ENCODE measurements at regions not wholly inside any gene's neighbourhood (a gene's known extent, or its start where the extent isn't known, plus 50 kb on each side); places are given as distances from the start of the nearest gene placed in this dataset.

DNA sequence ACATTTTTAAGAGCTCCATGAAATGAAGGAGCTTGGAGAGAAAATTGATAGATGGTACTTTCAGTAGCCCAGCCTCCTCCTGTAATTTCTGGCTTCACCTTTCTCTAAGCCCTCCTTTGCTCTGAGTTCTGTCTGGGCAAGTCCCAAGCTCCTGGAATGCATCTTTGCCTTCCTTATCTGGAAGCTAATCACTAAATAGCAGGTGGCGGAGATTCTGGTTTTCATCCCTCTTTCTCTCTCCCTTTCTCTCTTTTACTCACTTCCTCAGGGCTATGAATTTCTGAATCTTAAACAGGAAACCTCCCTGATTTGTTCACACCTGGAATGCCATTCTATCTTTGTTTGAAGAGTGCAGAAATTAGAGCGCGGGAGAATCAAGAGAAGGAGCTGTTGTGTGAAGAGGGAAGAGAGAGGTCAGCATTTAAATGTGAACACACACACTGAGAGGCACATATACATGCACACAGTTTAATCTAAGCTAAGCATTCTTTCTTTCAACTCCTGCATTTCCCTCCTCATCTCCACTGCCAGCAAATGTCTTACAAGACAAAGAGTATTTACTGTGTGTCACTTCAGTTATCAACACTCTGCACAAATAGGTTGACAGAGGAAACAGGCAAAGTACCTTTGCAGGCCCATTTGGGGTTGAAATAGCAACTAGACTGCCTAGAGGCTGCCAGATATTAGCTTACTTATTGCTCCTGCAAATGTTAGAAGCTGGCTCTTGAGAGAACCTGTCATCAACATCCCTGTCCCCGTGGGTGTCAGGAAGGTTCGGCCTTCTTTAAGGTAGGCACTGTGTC, 199.4 kb upstream of the CAMK1G start:
- DNase-seq (ENCODE audit: insufficient read length), result no peak
- FAIRE-seq, result no peak
- TF ChIP-seq POLR2A (IDR thresholded peaks at IDR 0.05; ENCODE audit: low read depth, low read length) (no peak), TAF1 (IDR thresholded peaks at IDR 0.05; ENCODE audit: borderline replicate concordance, low read depth, low read length) (no peak), POLR2AphosphoS5 (IDR thresholded peaks at IDR 0.05; ENCODE audit: low read depth, low read length) (no peak)

DNA sequence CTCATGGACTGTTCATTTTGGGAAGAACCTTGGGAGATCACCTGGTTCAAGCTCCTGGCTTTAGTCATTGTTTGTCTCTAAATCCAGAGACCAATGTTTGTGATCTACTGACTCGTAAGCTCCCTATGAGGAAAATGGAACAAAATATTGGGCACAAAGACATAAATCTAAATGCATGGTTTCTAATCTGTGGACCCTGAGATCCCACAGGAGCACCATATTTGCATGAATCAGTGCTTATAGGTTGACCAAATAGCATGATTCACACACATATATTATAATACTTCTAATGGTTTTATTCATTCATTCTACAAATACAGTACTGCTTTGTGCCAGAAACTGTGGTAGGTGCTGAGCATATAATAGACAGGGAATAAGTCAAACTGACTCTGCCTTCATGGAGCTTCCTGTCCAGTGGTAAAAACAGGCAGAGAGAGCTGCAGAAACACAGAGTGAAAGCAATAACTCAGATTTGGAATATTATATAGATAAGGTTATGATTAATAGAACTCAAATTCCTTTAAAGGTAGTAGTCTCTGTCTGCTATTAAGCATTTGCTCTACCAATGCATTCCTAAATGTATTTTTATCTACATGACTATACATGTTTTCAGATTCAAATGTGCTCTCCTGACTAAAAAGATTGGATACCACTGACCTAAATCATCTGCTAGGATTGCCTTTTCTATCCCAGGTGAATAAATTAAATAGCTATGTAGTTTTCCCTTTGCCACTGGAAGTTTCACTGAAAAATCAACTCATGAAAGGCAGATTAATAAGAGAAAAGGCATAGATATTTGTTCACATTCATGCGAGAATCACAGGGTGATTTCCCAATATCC, 198.6 kb upstream of the CAMK1G start:
- no peak for TF ChIP-seq TAF1 (IDR thresholded peaks at IDR 0.05; ENCODE audit: borderline replicate concordance, low read depth, low read length)
- no peak for TF ChIP-seq POLR2A (IDR thresholded peaks at IDR 0.05; ENCODE audit: low read depth, low read length)
- no peak for TF ChIP-seq POLR2AphosphoS5 (IDR thresholded peaks at IDR 0.05; ENCODE audit: low read depth, low read length)
- FAIRE-seq (no peak), DNase-seq (ENCODE audit: insufficient read length) (no peak)

DNA sequence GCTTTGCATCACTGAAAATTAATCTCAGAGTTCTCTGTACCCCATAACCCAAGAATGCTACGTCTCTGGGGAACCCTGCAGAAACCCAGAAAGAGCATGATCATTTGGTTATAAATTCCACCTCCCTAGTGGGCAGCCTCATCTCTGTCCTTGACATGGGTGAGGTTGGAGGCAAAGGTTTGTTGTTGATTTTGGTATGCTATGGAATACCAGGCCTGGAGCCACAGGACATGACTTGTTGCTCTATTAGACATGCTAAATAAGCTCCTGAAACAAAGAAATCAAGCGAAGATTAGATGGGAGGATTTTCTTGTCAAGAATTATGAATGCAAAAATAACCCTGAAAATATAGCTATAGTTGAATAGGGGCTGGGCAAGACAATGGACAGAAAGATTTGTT, 197.4 kb upstream of the CAMK1G start:
- TF ChIP-seq POLR2AphosphoS5 (IDR thresholded peaks at IDR 0.05; ENCODE audit: low read depth, low read length) (no peak), POLR2A (IDR thresholded peaks at IDR 0.05; ENCODE audit: low read depth, low read length) (no peak), TAF1 (IDR thresholded peaks at IDR 0.05; ENCODE audit: borderline replicate concordance, low read depth, low read length) (no peak)
- DNase-seq (ENCODE audit: insufficient read length) (no peak), FAIRE-seq (no peak)

DNA sequence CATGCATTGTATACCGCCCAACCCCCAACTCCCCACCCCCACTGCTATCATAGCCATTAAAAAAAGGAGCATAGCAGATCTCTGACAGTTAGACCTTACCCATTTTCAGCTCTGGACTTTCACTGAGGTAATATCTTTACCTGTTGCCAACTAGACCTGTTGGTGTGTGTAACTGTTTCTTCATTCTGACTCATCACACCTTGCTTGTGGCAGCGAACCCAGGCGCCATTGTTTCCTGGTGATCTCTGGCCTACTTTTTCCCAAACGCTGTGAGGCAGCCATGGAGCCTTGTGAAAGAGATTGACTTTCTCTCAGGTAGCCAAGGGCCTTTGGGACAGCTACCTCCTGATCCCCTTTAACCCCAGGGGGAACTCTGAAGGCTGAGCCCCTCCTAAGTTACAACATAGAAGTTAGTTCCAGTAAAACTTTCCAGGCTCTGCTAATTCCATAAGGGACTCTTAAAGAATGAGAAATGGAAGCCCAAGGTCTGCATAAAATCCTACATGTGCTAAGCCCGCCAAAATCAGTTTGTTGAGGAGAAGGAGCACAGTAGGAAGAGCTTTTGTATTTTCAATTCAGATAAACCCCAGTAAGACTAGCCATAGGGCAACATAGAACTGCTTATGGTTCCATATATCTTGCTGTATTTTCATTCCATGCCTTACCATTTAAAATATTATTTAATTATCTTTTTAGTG, 196.1 kb upstream of the CAMK1G start:
- no peak for FAIRE-seq
- DNase-seq (ENCODE audit: insufficient read length), result no peak
- TF ChIP-seq TAF1 (IDR thresholded peaks at IDR 0.05; ENCODE audit: borderline replicate concordance, low read depth, low read length), result no peak

DNA sequence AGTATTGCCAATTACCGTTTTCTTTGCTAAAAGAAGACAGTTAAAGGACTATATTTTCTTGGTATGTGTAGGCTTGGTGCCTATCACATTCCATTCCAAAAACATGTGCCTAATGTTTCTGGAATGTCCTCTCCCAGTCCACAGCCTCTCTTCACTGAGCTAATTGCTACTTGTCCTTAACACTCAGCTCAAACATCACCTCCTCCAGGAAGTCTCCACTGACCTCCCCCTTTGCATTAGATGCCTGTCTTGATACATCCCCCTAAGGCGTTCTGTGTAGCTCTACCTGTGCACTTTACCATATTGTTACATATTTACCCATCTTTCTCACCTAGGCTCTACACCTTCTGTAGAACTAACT, 195.6 kb upstream of the CAMK1G start:
- no peak for TF ChIP-seq POLR2AphosphoS5 (IDR thresholded peaks at IDR 0.05; ENCODE audit: low read depth, low read length)
- no peak for TF ChIP-seq TAF1 (IDR thresholded peaks at IDR 0.05; ENCODE audit: borderline replicate concordance, low read depth, low read length)
- no peak for TF ChIP-seq POLR2A (IDR thresholded peaks at IDR 0.05; ENCODE audit: low read depth, low read length)
- FAIRE-seq (no peak), DNase-seq (ENCODE audit: insufficient read length) (no peak)

DNA sequence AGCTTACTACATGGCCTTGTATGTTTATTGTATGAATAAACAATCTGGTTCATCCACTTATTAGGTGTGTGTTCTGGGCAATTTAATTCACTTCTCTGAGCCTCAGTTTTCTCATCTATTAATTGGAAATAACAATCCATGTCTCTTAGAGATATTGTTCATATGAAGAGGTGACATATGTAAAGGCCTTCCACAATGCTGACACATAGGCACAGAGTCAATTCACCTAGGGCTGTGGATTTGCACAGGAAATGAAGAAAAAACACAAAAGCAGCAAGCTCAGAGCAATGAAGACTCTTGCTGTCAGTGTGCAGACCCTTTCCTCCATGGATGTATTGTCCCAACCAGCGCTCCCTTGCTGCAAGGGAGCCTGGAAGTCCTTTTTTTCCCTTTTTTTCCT, 195.2 kb upstream of the CAMK1G start:
- no peak for DNase-seq (ENCODE audit: insufficient read length)
- FAIRE-seq, result no peak
- TF ChIP-seq POLR2A (IDR thresholded peaks at IDR 0.05; ENCODE audit: low read depth, low read length), result no peak
- no peak for TF ChIP-seq POLR2AphosphoS5 (IDR thresholded peaks at IDR 0.05; ENCODE audit: low read depth, low read length)
- no peak for TF ChIP-seq TAF1 (IDR thresholded peaks at IDR 0.05; ENCODE audit: borderline replicate concordance, low read depth, low read length)

DNA sequence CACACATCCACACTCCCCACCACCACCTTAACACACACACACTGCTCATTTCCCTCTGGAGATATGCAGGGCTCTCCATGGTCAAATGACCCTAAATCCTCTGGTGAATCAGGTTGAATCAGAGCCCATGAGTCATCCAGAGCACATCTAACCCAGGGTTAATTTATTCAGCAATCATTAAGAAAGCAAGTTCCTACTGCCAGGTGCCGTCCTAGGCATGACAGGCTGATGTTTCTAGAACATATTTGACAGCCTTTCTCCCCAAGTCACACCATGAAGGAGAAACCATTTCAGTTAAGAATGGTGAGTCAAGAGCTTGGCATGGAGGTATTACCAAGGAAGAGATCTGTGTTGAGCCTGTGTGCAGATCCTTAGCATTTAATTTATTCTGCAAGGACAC, 194.3 kb upstream of the CAMK1G start:
- DNase-seq (ENCODE audit: insufficient read length), result no peak
- TF ChIP-seq POLR2AphosphoS5 (IDR thresholded peaks at IDR 0.05; ENCODE audit: low read depth, low read length) (no peak), POLR2A (IDR thresholded peaks at IDR 0.05; ENCODE audit: low read depth, low read length) (no peak), TAF1 (IDR thresholded peaks at IDR 0.05; ENCODE audit: borderline replicate concordance, low read depth, low read length) (no peak)
- no peak for FAIRE-seq

DNA sequence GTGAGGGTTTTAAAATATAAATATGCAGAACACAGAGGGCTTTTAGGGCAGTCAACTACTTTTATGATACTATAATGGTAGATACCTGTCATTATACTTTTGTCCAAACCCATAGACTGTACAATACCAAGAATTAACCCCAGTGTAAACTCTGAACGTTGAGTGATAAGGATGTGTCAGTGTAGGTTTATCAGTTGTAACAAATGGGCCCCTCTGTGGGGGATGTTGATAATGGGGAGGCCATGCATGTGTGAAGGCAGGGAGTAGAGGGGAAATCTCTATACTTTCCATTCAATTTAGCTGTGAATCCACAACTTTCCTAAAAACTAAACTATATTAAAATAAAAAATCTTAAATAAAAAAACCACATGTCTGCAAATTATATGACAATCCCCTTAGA, 193.5 kb upstream of the CAMK1G start:
- DNase-seq (ENCODE audit: insufficient read length) (no peak), FAIRE-seq (no peak)
- TF ChIP-seq POLR2A (IDR thresholded peaks at IDR 0.05; ENCODE audit: low read depth, low read length), result no peak
- TF ChIP-seq TAF1 (IDR thresholded peaks at IDR 0.05; ENCODE audit: borderline replicate concordance, low read depth, low read length), result no peak
- TF ChIP-seq POLR2AphosphoS5 (IDR thresholded peaks at IDR 0.05; ENCODE audit: low read depth, low read length), result no peak

DNA sequence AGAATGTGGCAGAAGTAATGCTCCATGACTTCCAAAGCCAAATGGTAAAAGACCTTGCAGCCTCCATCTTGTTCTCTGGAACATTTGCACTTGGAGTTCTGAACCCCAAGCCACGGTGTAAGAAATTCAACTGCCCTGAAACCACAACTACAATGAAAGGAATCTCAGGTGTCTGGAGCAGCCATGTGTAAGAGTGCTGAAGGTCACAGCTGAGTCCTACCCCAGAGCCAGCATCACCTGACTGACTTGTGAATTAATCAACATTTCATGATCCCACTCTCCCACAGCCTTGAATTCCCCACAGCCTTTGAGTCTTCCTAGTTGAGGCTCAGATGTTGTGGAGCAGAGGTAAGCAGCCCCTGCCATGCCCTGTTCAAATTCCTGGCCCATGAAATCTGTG, 192.8 kb upstream of the CAMK1G start:
- DNase-seq (ENCODE audit: insufficient read length) (no peak), FAIRE-seq (no peak)
- TF ChIP-seq POLR2AphosphoS5 (IDR thresholded peaks at IDR 0.05; ENCODE audit: low read depth, low read length), result no peak
- no peak for TF ChIP-seq TAF1 (IDR thresholded peaks at IDR 0.05; ENCODE audit: borderline replicate concordance, low read depth, low read length)
- no peak for TF ChIP-seq POLR2A (IDR thresholded peaks at IDR 0.05; ENCODE audit: low read depth, low read length)

DNA sequence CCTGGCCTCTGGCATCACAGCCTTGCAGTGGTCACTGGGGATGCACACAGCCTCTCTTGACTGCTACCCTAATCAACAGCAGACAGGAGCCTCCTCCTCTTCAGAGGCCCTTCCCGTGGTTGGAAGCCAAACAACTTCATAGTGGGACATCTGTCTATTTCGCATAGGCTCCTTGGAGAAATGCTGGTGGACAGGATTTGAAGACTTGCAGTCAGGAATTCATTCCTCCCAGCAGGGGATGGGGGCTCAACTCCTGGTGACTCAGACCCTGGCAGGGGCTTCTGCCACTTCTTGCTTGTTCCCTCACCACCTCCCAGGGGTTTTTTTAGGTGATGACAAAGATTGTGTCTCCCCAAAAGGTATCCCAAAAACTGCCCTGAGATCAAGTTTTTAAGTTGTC, 191.7 kb upstream of the CAMK1G start:
- DNase-seq (ENCODE audit: insufficient read length) (no peak), FAIRE-seq (no peak)
- no peak for TF ChIP-seq POLR2A (IDR thresholded peaks at IDR 0.05; ENCODE audit: low read depth, low read length)
- TF ChIP-seq POLR2AphosphoS5 (IDR thresholded peaks at IDR 0.05; ENCODE audit: low read depth, low read length), result no peak
- TF ChIP-seq TAF1 (IDR thresholded peaks at IDR 0.05; ENCODE audit: borderline replicate concordance, low read depth, low read length), result no peak

DNA sequence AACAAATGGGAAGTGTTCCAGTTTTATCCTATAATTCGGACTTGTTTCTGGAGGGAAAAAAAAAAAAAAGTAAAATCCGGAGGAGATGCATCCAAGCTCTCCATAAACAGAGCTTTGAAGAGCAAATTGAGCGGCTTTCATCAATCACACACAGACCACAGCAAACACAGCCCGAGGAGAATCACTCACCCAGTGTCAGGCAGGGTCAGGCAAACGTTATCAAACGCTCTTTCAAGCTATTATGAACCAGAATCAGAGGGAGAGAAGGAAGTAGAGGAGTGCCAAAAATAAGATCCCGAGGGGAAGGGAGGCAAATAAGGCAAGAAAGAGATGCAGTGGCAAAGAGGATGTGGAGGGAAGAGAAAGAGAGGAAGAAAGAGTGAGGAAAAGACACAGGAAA, 188.3 kb upstream of the CAMK1G start:
- no peak for DNase-seq (ENCODE audit: insufficient read length)
- TF ChIP-seq TAF1 (IDR thresholded peaks at IDR 0.05; ENCODE audit: borderline replicate concordance, low read depth, low read length) (no peak), POLR2AphosphoS5 (IDR thresholded peaks at IDR 0.05; ENCODE audit: low read depth, low read length) (no peak), POLR2A (IDR thresholded peaks at IDR 0.05; ENCODE audit: low read depth, low read length) (no peak)
- no peak for FAIRE-seq

Measured in GM12892 (cell line).